KMS-11 (cell line): ENCODE measurements at regions not wholly inside any gene's neighbourhood (a gene's known extent, or its start where the extent isn't known, plus 50 kb on each side); places are given as distances from the start of the nearest gene placed in this dataset.

ENCODE experiments used
- H2AFZ ChIP-seq: fragments of 200-600 bp; sonication (generic); 2 replicates; pipeline ENCODE4 v1.6.1; 2016; ENCODE audit warnings: antibody characterized with exemption, mixed run types, low read depth
- H3K27ac ChIP-seq: fragments of 200-600 bp; sonication (generic); 2 replicates; pipeline ENCODE4 v1.6.1; 2016; ENCODE audit warnings: mild to moderate bottlenecking, mixed run types
- H3K27me3 ChIP-seq: fragments of 200-600 bp; sonication (generic); 2 replicates; pipeline ENCODE4 v1.6.1; 2017; ENCODE audit warnings: mild to moderate bottlenecking, low read depth, mixed run types, moderate library complexity; ENCODE audit not compliant: insufficient read depth
- H3K36me3 ChIP-seq: fragments of 200-600 bp; sonication (generic); 2 replicates; pipeline ENCODE4 v1.6.1; 2017; ENCODE audit warnings: mild to moderate bottlenecking, mixed run types; ENCODE audit not compliant: insufficient read depth
- H3K4me1 ChIP-seq: fragments of 200-600 bp; sonication (generic); 2 replicates; pipeline ENCODE4 v1.6.1; 2016; ENCODE audit warnings: mild to moderate bottlenecking, low read depth, mixed run types; ENCODE audit not compliant: poor library complexity, severe bottlenecking
- H3K4me2 ChIP-seq: fragments of 200-600 bp; sonication (generic); 2 replicates; pipeline ENCODE4 v1.7.0; 2016; ENCODE audit warnings: mild to moderate bottlenecking, mixed run types
- H3K4me3 ChIP-seq: fragments of 200-600 bp; sonication (generic); IDR thresholded peaks from 2 replicates; pipeline ENCODE4 v1.6.1; 2017; ENCODE audit warnings: low read depth, low read length, mixed read lengths; ENCODE audit not compliant: insufficient read depth
- H3K79me2 ChIP-seq: fragments of 200-600 bp; sonication (generic); 2 replicates; pipeline ENCODE4 v1.6.1; 2016; ENCODE audit warnings: low read depth, mixed run types; ENCODE audit not compliant: insufficient read depth
- H3K9ac ChIP-seq: fragments of 200-600 bp; sonication (generic); 2 replicates; pipeline ENCODE4 v1.6.1; 2016; ENCODE audit warnings: mild to moderate bottlenecking, mixed run types
- H4K20me1 ChIP-seq: fragments of 200-600 bp; sonication (generic); 2 replicates; pipeline ENCODE4 v1.6.1; 2016; ENCODE audit warnings: mild to moderate bottlenecking, mixed run types; ENCODE audit not compliant: insufficient read depth
- CTCF ChIP-seq: fragments of 200-600 bp; sonication (generic); conservative IDR thresholded peaks from 2 replicates; pipeline ENCODE4 v1.6.1; 2017; ENCODE audit warnings: low read depth, mild to moderate bottlenecking, antibody characterized with exemption, low read length, moderate library complexity, mixed read lengths

GRCh38 chr4:14115106-14115505 is 487.6 kb upstream of the BOD1L1 start:
- H3K27me3 ChIP-seq: no peaks in the 10 kb centered on the region
- no peak overlapping the region for H3K27ac ChIP-seq
- no peaks in the 10 kb centered on the region for H4K20me1 ChIP-seq
- no peak overlapping the region for H3K9ac ChIP-seq
- H3K36me3 ChIP-seq: no peaks in the 10 kb centered on the region
- no peak overlapping the region for H2AFZ ChIP-seq
- no peak overlapping the region for H3K4me3 ChIP-seq
- no peak for TF ChIP-seq CTCF
- no peaks in the 10 kb centered on the region for H3K4me1 ChIP-seq
- no peaks in the 10 kb centered on the region for H3K79me2 ChIP-seq
- H3K4me2 ChIP-seq: no peak overlapping the region

- Histone ChIP-seq H3K79me2 (no peaks in the 10 kb centered on the region), H3K27ac (no peak overlapping the region), H3K9ac (no peak overlapping the region), H3K4me3 (no peak overlapping the region), H3K4me1 (no peaks in the 10 kb centered on the region), H3K36me3 (no peaks in the 10 kb centered on the region), H2AFZ (no peak overlapping the region), H3K27me3 (no peaks in the 10 kb centered on the region), H3K4me2 (no peak overlapping the region), H4K20me1 (no peaks in the 10 kb centered on the region)
- TF ChIP-seq CTCF: no peak
These were observed 490.2 kb upstream of the BOD1L1 start for GRCh38 chr4:14117575-14118238.

- Histone ChIP-seq H3K27me3 (no peaks in the 10 kb centered on the region), H3K4me3 (no peak overlapping the region), H3K36me3 (no peaks in the 10 kb centered on the region), H3K27ac (no peak overlapping the region), H3K9ac (no peak overlapping the region), H3K4me1 (no peaks in the 10 kb centered on the region), H4K20me1 (no peaks in the 10 kb centered on the region), H3K79me2 (no peaks in the 10 kb centered on the region), H2AFZ (no peak overlapping the region), H3K4me2 (no peak overlapping the region)
- no peak for TF ChIP-seq CTCF
These were observed 497.3 kb upstream of the BOD1L1 start for GRCh38 chr4:14124816-14125215.

GRCh38 chr4:14125375-14126129 is 498.0 kb upstream of the BOD1L1 start:
- Histone ChIP-seq H2AFZ (no peak overlapping the region), H3K36me3 (no peaks in the 10 kb centered on the region), H3K79me2 (no peaks in the 10 kb centered on the region), H3K4me3 (no peak overlapping the region), H3K27ac (no peak overlapping the region), H3K4me1 (no peaks in the 10 kb centered on the region), H3K27me3 (no peaks in the 10 kb centered on the region), H4K20me1 (no peaks in the 10 kb centered on the region), H3K9ac (no peak overlapping the region), H3K4me2 (no peak overlapping the region)
- no peak for TF ChIP-seq CTCF
